PC-3 (cell line): ENCODE measurements at regions not wholly inside any gene's neighbourhood (a gene's known extent, or its start where the extent isn't known, plus 50 kb on each side); places are given as distances from the start of the nearest gene placed in this dataset.
"Not testable (repeated sequence)": the region's sequence is repeated elsewhere in the genome, so short reads cannot be mapped to it uniquely, and the experiment has no call there.

ENCODE experiments used
- ATAC-seq: fragments of 200-7000 bp; cut with Tn5 transposase; 2 replicates; pipeline ENCODE4 v1.9.1; 2020; ENCODE audit warnings: mild to moderate bottlenecking, moderate library complexity
- BruUV-seq: library from RNA; stranded (reverse); fragments of 400-500 nt; replicated peaks from 2 replicates; lab custom pipeline; 2021; lab: Mats Ljungman, UMichigan
- CTCF ChIA-PET: fragments of 300-600 bp; sonication (Branson Sonifier 250); formaldehyde crosslinking; loops from one replicate; lab custom pipeline; 2022; ENCODE audit warnings: antibody characterized with exemption; lab: Charles Lee
- POLR2A ChIA-PET: fragments of 300-600 bp; sonication (Branson Sonifier 250); formaldehyde crosslinking; loops from one replicate; lab custom pipeline; 2022; ENCODE audit warnings: antibody characterized with exemption; ENCODE audit not compliant: unreplicated experiment; lab: Charles Lee
- DNase-seq: peaks from one replicate; pipeline ENCODE4 v3.0.0-alpha.2; 2015
- H2AFZ ChIP-seq: fragments of 300-600 bp; sonication (generic); 2 replicates; pipeline ENCODE4 v1.6.0; 2016; ENCODE audit warnings: antibody characterized with exemption, low read length
- H3F3A ChIP-seq: fragments of 300-600 bp; sonication (generic); one replicate; pipeline ENCODE4 v1.6.0; 2017; ENCODE audit warnings: antibody characterized with exemption, low read length, control low read depth, mild to moderate bottlenecking; ENCODE audit not compliant: unreplicated experiment
- H3K27ac ChIP-seq: fragments of 300-600 bp; sonication (generic); 2 replicates; pipeline ENCODE4 v1.5.1; 2016; ENCODE audit warnings: mild to moderate bottlenecking, low read length
- H3K27me3 ChIP-seq: fragments of 300-600 bp; sonication (generic); 2 replicates; pipeline ENCODE4 v1.6.1; 2016; ENCODE audit warnings: low read length, mixed read lengths
- H3K36me3 ChIP-seq: fragments of 300-600 bp; sonication (generic); 2 replicates; pipeline ENCODE4 v1.6.1; 2016; ENCODE audit warnings: low read depth, mixed run types, low read length, mixed read lengths
- H3K4me1 ChIP-seq: fragments of 300-600 bp; sonication (generic); 2 replicates; pipeline ENCODE4 v1.5.1; 2016; ENCODE audit warnings: low read length; ENCODE audit not compliant: insufficient read depth
- H3K4me2 ChIP-seq: fragments of 300-600 bp; sonication (generic); 2 replicates; pipeline ENCODE4 v1.6.0; 2016; ENCODE audit warnings: low read length
- H3K4me3 ChIP-seq: fragments of 300-600 bp; sonication (generic); 2 replicates; pipeline ENCODE4 v1.5.1; 2016; ENCODE audit warnings: mild to moderate bottlenecking, low read length, mixed read lengths
- H3K79me2 ChIP-seq: fragments of 300-600 bp; sonication (generic); 2 replicates; pipeline ENCODE4 v1.6.1; 2017; ENCODE audit warnings: low read length, mixed read lengths
- H3K9ac ChIP-seq: fragments of 300-600 bp; sonication (generic); 2 replicates; pipeline ENCODE4 v1.6.0; 2016; ENCODE audit warnings: mild to moderate bottlenecking, low read length
- H3K9me2 ChIP-seq: fragments of 300-600 bp; sonication (generic); replicated peaks from 2 replicates; pipeline ENCODE4 v1.6.1; 2016; ENCODE audit warnings: mixed run types, low read length, mixed read lengths
- H3K9me3 ChIP-seq: fragments of 300-600 bp; sonication (generic); 2 replicates; pipeline ENCODE4 v1.6.1; 2016; ENCODE audit warnings: low read length, mixed read lengths
- H4K20me1 ChIP-seq: fragments of 300-600 bp; sonication (generic); 2 replicates; pipeline ENCODE4 v1.6.1; 2016; ENCODE audit warnings: low read length, mixed read lengths
- EZH2 ChIP-seq: fragments of 300-600 bp; sonication (generic); IDR thresholded peaks from one replicate; pipeline ENCODE4 v1.6.1; 2017; ENCODE audit warnings: antibody characterized with exemption, mild to moderate bottlenecking, low read length; ENCODE audit not compliant: unreplicated experiment
- EZH2phosphoT487 ChIP-seq: fragments of 300-600 bp; sonication (generic); IDR thresholded peaks from 2 replicates; pipeline ENCODE4 v1.6.1; 2018; ENCODE audit warnings: mild to moderate bottlenecking, antibody characterized with exemption, low read length, borderline replicate concordance
- intact Hi-C: fragments of 100-400 bp; cut with micrococcal nuclease; formaldehyde crosslinking; loops from 2 replicates; pipeline ENCODE4 v1.9.0; 2023
- TF ChIP-seq, protein P1 (sequence below): fragments of 300-600 bp; sonication (generic); conservative IDR thresholded peaks from 2 replicates; pipeline ENCODE4 v1.5.1; 2017; ENCODE audit warnings: antibody characterized with exemption, low read depth, mild to moderate bottlenecking, low read length

DNA sequence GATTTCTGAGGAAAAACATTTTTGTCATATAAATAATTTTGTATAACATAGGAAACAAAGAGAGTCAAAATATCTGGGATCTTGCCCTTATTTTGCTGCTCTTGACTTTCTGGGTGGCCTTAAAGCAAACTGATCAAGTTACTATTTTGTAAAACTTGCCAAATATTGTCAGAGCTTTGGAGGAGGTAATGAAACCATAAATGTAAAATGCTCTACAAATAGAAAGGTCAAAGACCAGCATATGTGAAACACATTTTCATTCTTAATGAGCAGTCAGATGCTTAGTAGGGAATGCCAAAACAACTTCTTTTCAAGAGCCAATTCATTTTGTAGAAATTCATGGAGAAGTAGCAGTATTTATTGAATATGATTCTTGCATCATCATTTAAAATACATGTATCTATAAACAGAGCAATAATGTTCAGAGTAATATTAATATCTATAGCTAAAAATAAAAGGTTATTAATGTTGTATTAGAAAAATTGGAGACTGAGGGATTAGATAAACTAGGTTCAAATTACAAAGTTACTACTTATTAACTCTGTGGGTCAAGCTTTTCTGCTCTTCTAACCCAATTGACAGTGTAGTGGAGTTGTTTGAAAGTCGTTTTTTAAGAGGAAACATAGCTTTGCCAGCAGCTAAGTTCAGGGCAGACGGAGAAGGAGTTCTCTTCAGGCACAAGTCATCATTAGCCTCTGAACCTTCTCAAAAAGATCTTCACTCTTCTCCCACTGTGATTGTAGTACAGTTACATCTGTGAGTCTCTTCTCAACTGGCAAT lies 2053.1 kb downstream of the EFNA5 start:
- Histone ChIP-seq H3K9me3 (no peaks in the 10 kb centered on the region), H2AFZ (no peak overlapping the region), H3K9me2 (no peaks in the 10 kb centered on the region), H3K27ac (no peak overlapping the region), H3K4me3 (no peak overlapping the region), H3K4me1 (no peaks in the 10 kb centered on the region), H3K27me3 (no peaks in the 10 kb centered on the region), H4K20me1 (no peaks in the 10 kb centered on the region), H3K36me3 (no peaks in the 10 kb centered on the region), H3K79me2 (no peaks in the 10 kb centered on the region), H3K9ac (no peak overlapping the region), H3F3A (no peaks in the 10 kb centered on the region), H3K4me2 (no peak overlapping the region)
- DNase-seq, result no peak
- BruUV-seq, result no TSS peak
- CTCF ChIA-PET, result no interaction called here
- intact Hi-C loops, result no loop called here
- no peak for ATAC-seq
- TF ChIP-seq, protein P1, sequence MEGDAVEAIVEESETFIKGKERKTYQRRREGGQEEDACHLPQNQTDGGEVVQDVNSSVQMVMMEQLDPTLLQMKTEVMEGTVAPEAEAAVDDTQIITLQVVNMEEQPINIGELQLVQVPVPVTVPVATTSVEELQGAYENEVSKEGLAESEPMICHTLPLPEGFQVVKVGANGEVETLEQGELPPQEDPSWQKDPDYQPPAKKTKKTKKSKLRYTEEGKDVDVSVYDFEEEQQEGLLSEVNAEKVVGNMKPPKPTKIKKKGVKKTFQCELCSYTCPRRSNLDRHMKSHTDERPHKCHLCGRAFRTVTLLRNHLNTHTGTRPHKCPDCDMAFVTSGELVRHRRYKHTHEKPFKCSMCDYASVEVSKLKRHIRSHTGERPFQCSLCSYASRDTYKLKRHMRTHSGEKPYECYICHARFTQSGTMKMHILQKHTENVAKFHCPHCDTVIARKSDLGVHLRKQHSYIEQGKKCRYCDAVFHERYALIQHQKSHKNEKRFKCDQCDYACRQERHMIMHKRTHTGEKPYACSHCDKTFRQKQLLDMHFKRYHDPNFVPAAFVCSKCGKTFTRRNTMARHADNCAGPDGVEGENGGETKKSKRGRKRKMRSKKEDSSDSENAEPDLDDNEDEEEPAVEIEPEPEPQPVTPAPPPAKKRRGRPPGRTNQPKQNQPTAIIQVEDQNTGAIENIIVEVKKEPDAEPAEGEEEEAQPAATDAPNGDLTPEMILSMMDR, result no peak
- POLR2A ChIA-PET, result no interaction called here

DNA sequence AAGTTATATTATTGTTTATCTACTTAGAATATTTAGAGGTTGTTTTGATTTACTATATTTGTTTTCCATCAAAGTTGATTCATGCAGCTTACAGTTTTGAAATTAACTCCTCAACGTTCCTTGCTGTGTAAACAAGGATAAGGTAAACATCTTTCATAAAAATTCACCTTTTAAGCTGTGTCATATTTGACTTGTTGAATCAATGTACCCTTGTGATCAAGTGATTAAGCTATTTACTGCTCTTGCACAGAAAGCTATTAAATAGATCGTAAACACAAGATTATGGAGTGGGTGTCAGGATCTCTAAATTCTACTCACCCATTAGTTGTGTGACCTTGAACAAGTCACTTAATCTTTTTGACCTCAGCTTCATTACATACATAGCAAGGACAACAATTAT lies 2054.0 kb upstream of the NUDT12 start:
- intact Hi-C loops, result no loop called here
- Histone ChIP-seq H3K9me2 (no peaks in the 10 kb centered on the region), H4K20me1 (no peaks in the 10 kb centered on the region), H3K27ac (no peak overlapping the region), H3K4me2 (no peak overlapping the region), H2AFZ (no peak overlapping the region), H3K9me3 (no peaks in the 10 kb centered on the region), H3K4me1 (no peaks in the 10 kb centered on the region), H3K36me3 (no peaks in the 10 kb centered on the region), H3F3A (no peaks in the 10 kb centered on the region), H3K27me3 (no peaks in the 10 kb centered on the region), H3K79me2 (no peaks in the 10 kb centered on the region), H3K4me3 (no peak overlapping the region), H3K9ac (no peak overlapping the region)
- no peak for TF ChIP-seq EZH2
- TF ChIP-seq, protein P1, result no peak
- TF ChIP-seq EZH2phosphoT487, result no peak
- DNase-seq, result no peak
- ATAC-seq, result peak; percentile 38
- ChIA-PET CTCF (no interaction called here), POLR2A (interaction anchor here (0.5 kb wide), 1 partner anchor 119 kb away, joined by 5 read pairs; no protein-coding TSS in a partner anchor)
- BruUV-seq, result no TSS peak

DNA sequence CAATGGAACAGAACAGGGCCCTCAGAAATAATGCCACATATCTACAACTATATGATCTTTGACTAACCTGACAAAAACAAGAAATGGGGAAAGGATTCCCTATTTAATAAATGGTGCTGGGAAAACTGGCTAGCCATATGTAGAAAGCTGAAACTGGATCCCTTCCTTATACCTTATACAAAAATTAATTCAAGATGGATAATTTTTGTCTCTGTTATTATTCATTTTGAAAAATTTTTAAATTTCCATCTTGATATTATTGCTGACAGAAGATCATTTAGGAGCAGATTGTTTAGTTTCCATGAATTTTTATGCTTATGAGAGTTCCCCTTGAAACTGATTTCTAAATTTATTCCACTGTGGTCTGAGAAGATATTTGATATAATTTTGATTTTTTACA lies 2039.8 kb upstream of the NUDT12 start:
- BruUV-seq, H3K4me3 ChIP-seq, CTCF ChIA-PET, H2AFZ ChIP-seq, POLR2A ChIA-PET, ATAC-seq, H3K9me3 ChIP-seq, H3K27me3 ChIP-seq, intact Hi-C loops, H3K9ac ChIP-seq, H3K27ac ChIP-seq, H3K79me2 ChIP-seq, H3F3A ChIP-seq, H3K36me3 ChIP-seq, H4K20me1 ChIP-seq, H3K4me2 ChIP-seq, H3K9me2 ChIP-seq, DNase-seq, H3K4me1 ChIP-seq: not testable (repeated sequence)
